ENCODE measurements at regions not wholly inside any gene's neighbourhood (a gene's known extent, or its start where the extent isn't known, plus 50 kb on each side); places are given as distances from the start of the nearest gene placed in this dataset.

GRCh38 chr12:116687888-116688287, 50.0 kb downstream of the SPRING1 start:
- WGBS, 2 donors (ENCODE audit: low coverage in 1 of 2) = 64 to 93% methylated on average over 2 to 11 of the region's 11 CpGs
- Histone ChIP-seq H3K9me3 (no peaks in the 10 kb centered on the region), H3K27ac (no peak overlapping the region), H3K4me1 (peaks cover 0 to 4% (median 1%) of the 10 kb centered on the region in 4 donors), H3K4me3 (no peak overlapping the region), H3K27me3 (peaks cover 5% of the 10 kb centered on the region), H3K36me3 (no peaks in the 10 kb centered on the region)
- peak; percentile 22 for DNase-seq
- no peak for TF ChIP-seq EP300 (IDR thresholded peaks at IDR 0.05; ENCODE audit: low read depth)
- no peak for TF ChIP-seq POLR2A (IDR thresholded peaks at IDR 0.05)
- TF ChIP-seq, protein P1, sequence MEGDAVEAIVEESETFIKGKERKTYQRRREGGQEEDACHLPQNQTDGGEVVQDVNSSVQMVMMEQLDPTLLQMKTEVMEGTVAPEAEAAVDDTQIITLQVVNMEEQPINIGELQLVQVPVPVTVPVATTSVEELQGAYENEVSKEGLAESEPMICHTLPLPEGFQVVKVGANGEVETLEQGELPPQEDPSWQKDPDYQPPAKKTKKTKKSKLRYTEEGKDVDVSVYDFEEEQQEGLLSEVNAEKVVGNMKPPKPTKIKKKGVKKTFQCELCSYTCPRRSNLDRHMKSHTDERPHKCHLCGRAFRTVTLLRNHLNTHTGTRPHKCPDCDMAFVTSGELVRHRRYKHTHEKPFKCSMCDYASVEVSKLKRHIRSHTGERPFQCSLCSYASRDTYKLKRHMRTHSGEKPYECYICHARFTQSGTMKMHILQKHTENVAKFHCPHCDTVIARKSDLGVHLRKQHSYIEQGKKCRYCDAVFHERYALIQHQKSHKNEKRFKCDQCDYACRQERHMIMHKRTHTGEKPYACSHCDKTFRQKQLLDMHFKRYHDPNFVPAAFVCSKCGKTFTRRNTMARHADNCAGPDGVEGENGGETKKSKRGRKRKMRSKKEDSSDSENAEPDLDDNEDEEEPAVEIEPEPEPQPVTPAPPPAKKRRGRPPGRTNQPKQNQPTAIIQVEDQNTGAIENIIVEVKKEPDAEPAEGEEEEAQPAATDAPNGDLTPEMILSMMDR (IDR thresholded peaks at IDR 0.05) = peak; percentile 26 to 33 (median 31)
- TF ChIP-seq POLR2AphosphoS5 (IDR thresholded peaks at IDR 0.05) = no peak
- intact Hi-C loops (cut with DNase I; ENCODE audit: low total_unique reads) = no loop called here
- in situ Hi-C loops (cut with MboI; ENCODE audit: low pct_ligation_motif_present in 1 of 4, low pct_unique_long_range_greater_than_20kb in 1 of 4, low sequenced_read_pairs in 3 of 4) = no loop called here

DNA sequence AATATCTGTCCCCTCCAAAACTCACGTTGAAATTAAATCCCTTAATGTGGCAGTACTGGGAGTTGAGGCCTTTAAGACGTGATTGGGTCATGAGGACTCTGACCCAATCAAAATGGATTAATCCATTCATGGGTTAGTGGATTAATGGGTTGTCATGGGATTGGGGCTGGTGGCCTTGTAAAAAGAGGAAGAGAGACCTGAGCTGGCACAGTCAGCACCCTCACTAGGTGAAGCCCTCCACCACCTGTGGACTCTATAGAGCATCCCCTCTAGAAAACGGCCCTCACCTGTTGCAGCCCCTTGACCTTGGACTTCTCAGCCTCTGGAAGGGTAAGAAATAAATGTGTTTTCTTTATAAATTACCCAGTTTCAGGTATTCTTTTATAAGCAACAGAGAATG, 53.0 kb downstream of the SPRING1 start:
- in situ Hi-C loops (cut with MboI; ENCODE audit: low pct_ligation_motif_present in 1 of 4, low pct_unique_long_range_greater_than_20kb in 1 of 4, low sequenced_read_pairs in 3 of 4) = no loop called here
- no peaks in the 10 kb centered on the region for H3K4me1 ChIP-seq
- no peak for TF ChIP-seq POLR2AphosphoS5 (IDR thresholded peaks at IDR 0.05)
- TF ChIP-seq POLR2A (IDR thresholded peaks at IDR 0.05) = no peak
- no peak for TF ChIP-seq EP300 (IDR thresholded peaks at IDR 0.05; ENCODE audit: low read depth)
- TF ChIP-seq, protein P1 (IDR thresholded peaks at IDR 0.05) = no peak
- no peaks in the 10 kb centered on the region for H3K36me3 ChIP-seq
- no peaks in the 10 kb centered on the region for H3K9me3 ChIP-seq
- intact Hi-C loops (cut with DNase I; ENCODE audit: low total_unique reads) = no loop called here
- no peak overlapping the region for H3K4me3 ChIP-seq
- no peaks in the 10 kb centered on the region for H3K27me3 ChIP-seq
- DNase-seq = no peak
- H3K27ac ChIP-seq = no peak overlapping the region
- WGBS, 2 donors (ENCODE audit: low coverage in 1 of 2) = 74 to 78% methylated on average over 3 of the region's 3 CpGs

- no peaks in the 10 kb centered on the region for H3K9me3 ChIP-seq
- no peak overlapping the region for H3K27ac ChIP-seq
- in situ Hi-C loops (cut with MboI; ENCODE audit: low pct_ligation_motif_present in 1 of 4, low pct_unique_long_range_greater_than_20kb in 1 of 4, low sequenced_read_pairs in 3 of 4) = no loop called here
- 60 to 62% methylated on average over 4 of the region's 4 CpGs for WGBS, 2 donors (ENCODE audit: low coverage in 1 of 2)
- intact Hi-C loops (cut with DNase I; ENCODE audit: low total_unique reads) = no loop called here
- H3K27me3 ChIP-seq = no peaks in the 10 kb centered on the region
- DNase-seq = no peak
- peaks cover 0 to 9% (median 3%) of the 10 kb centered on the region in 4 donors for H3K4me1 ChIP-seq
- TF ChIP-seq POLR2AphosphoS5 (IDR thresholded peaks at IDR 0.05) (no peak), POLR2A (IDR thresholded peaks at IDR 0.05) (no peak), EP300 (IDR thresholded peaks at IDR 0.05; ENCODE audit: low read depth) (no peak)
- TF ChIP-seq, protein P1 (IDR thresholded peaks at IDR 0.05) = no peak
- H3K4me3 ChIP-seq = no peak overlapping the region
- H3K36me3 ChIP-seq = no peaks in the 10 kb centered on the region
These were observed 60.6 kb downstream of the SPRING1 start for GRCh38 chr12:116677202-116677661.

GRCh38 chr12:116675339-116676107, 62.3 kb downstream of the SPRING1 start:
- Histone ChIP-seq H3K36me3 (no peaks in the 10 kb centered on the region), H3K9me3 (no peaks in the 10 kb centered on the region), H3K27ac (no peak overlapping the region), H3K27me3 (no peaks in the 10 kb centered on the region), H3K4me1 (peaks cover 0 to 9% (median 3%) of the 10 kb centered on the region in 4 donors), H3K4me3 (no peak overlapping the region)
- WGBS, 2 donors (ENCODE audit: low coverage in 1 of 2) = 83 to 89% methylated on average over 9 to 18 of the region's 18 CpGs
- in situ Hi-C loops (cut with MboI; ENCODE audit: low pct_ligation_motif_present in 1 of 4, low pct_unique_long_range_greater_than_20kb in 1 of 4, low sequenced_read_pairs in 3 of 4) = no loop called here
- DNase-seq = no peak
- no peak for TF ChIP-seq EP300 (IDR thresholded peaks at IDR 0.05; ENCODE audit: low read depth)
- TF ChIP-seq POLR2A (IDR thresholded peaks at IDR 0.05) = no peak
- TF ChIP-seq, protein P1 (IDR thresholded peaks at IDR 0.05) = no peak
- no peak for TF ChIP-seq POLR2AphosphoS5 (IDR thresholded peaks at IDR 0.05)
- intact Hi-C loops (cut with DNase I; ENCODE audit: low total_unique reads) = no loop called here
